ENCODE measurements at regions not wholly inside any gene's neighbourhood (a gene's known extent, or its start where the extent isn't known, plus 50 kb on each side); places are given as distances from the start of the nearest gene placed in this dataset.

DNA sequence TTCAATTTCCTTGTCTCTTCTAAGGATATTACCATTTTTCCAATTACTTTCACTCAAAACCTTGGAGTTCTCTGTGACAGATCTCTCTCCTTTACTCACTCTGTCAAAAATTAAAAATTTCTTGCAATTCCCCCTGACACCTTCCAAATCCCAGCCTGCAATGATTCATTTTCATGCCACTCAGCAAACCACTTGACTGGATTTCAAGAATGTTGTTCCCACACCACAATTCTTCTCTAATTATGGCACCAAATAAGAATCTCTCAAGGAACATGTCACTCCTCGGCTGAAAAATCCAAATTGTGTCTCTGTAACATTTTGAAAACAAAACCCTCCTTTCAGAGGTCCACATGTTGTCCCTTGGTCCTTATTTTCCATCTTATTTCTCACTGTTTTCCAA, 438.9 kb upstream of the ZP4 start:
- TF ChIP-seq, protein P1, sequence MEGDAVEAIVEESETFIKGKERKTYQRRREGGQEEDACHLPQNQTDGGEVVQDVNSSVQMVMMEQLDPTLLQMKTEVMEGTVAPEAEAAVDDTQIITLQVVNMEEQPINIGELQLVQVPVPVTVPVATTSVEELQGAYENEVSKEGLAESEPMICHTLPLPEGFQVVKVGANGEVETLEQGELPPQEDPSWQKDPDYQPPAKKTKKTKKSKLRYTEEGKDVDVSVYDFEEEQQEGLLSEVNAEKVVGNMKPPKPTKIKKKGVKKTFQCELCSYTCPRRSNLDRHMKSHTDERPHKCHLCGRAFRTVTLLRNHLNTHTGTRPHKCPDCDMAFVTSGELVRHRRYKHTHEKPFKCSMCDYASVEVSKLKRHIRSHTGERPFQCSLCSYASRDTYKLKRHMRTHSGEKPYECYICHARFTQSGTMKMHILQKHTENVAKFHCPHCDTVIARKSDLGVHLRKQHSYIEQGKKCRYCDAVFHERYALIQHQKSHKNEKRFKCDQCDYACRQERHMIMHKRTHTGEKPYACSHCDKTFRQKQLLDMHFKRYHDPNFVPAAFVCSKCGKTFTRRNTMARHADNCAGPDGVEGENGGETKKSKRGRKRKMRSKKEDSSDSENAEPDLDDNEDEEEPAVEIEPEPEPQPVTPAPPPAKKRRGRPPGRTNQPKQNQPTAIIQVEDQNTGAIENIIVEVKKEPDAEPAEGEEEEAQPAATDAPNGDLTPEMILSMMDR (IDR thresholded peaks at IDR 0.05), result no peak
- TF ChIP-seq POLR2A (IDR thresholded peaks at IDR 0.05), result no peak
